ENCODE measurements at regions not wholly inside any gene's neighbourhood (a gene's known extent, or its start where the extent isn't known, plus 50 kb on each side); places are given as distances from the start of the nearest gene placed in this dataset.

GRCh38 chr18:70956554-70956953, 667.7 kb downstream of the SOCS6 start:
- intact Hi-C loops (cut with micrococcal nuclease), result no loop called here
- H3K4me1 ChIP-seq (ENCODE audit: control insufficient read depth in 1 of 2, insufficient read depth in 2 of 2, low read length in 2 of 2), result no peaks in the 10 kb centered on the region
- peaks cover 0 to 15% of the 10 kb centered on the region in 2 experiments; a peak in 2 of 4 replicates for H3K9me3 ChIP-seq (ENCODE audit: control insufficient read depth in 1 of 2, insufficient read depth in 1 of 2, low read depth in 1 of 2, low read length in 2 of 2)
- no peak overlapping the region for H3K27ac ChIP-seq (ENCODE audit: low read depth, low read length)
- H3K9me2 ChIP-seq (ENCODE audit: insufficient read depth), result no peaks in the 10 kb centered on the region
- no peak for TF ChIP-seq JUND (IDR thresholded peaks at IDR 0.05)
- no peak for TF ChIP-seq ATF3 (IDR thresholded peaks at IDR 0.05)
- no peak for TF ChIP-seq ELF1 (IDR thresholded peaks at IDR 0.05; ENCODE audit: borderline replicate concordance, low read depth)
- TF ChIP-seq ZFX (IDR thresholded peaks at IDR 0.05), result no peak
- no peak for TF ChIP-seq EGR1 (IDR thresholded peaks at IDR 0.05; ENCODE audit: low read depth)
- no peak for TF ChIP-seq RAD21 (IDR thresholded peaks at IDR 0.05; ENCODE audit: low read depth)
- TF ChIP-seq POLR2AphosphoS5 (IDR thresholded peaks at IDR 0.05; ENCODE audit: low read depth, low read length), result no peak
- TF ChIP-seq CBX3 (IDR thresholded peaks at IDR 0.05; ENCODE audit: low read depth), result no peak
- no peak for TF ChIP-seq REST (IDR thresholded peaks at IDR 0.05; ENCODE audit: low read depth)
- TF ChIP-seq CTCF (IDR thresholded peaks at IDR 0.05 in 2 of 3, conservative IDR thresholded peaks at IDR 0.05 in 1 of 3; ENCODE audit: borderline replicate concordance in 1 of 3, insufficient read depth in 1 of 3, low read depth in 2 of 3, low read length in 2 of 3), result no peak
- no peak for TF ChIP-seq CEBPB (IDR thresholded peaks at IDR 0.05; ENCODE audit: low read depth)
- no peak for TF ChIP-seq SRF (IDR thresholded peaks at IDR 0.05; ENCODE audit: low read depth)
- no peak for TF ChIP-seq SP1 (IDR thresholded peaks at IDR 0.05; ENCODE audit: low read depth)
- no peak for TF ChIP-seq YY1 (IDR thresholded peaks at IDR 0.05; ENCODE audit: extremely low read depth, insufficient replicate concordance, low read depth, low read length)
- TF ChIP-seq ZBTB33 (IDR thresholded peaks at IDR 0.05; ENCODE audit: extremely low read depth, insufficient replicate concordance, low read length), result no peak
- ChIA-PET CTCF (no interaction called here), POLR2A (no interaction called here), RAD21 (ENCODE audit: low non-redundant PET in 1 of 2, low total read pairs in 2 of 2, uncharacterized antibody in 2 of 2, unreplicated experiment in 2 of 2) (no interaction called here)
- no peak overlapping the region for H3K9ac ChIP-seq (ENCODE audit: low read length)
- no peak overlapping the region for H2AFZ ChIP-seq (ENCODE audit: low read depth, low read length, poor library complexity, severe bottlenecking)
- H3K4me3 ChIP-seq (replicated peaks in 1 of 2; ENCODE audit: low read depth in 1 of 2, low read length in 2 of 2), result no peak overlapping the region
- H3K79me2 ChIP-seq (ENCODE audit: insufficient read depth, low read length), result no peaks in the 10 kb centered on the region
- H3K4me2 ChIP-seq (ENCODE audit: low read length), result no peak overlapping the region
- H3K36me3 ChIP-seq (ENCODE audit: control insufficient read depth in 1 of 2, insufficient read depth in 2 of 2, low read length in 2 of 2), result no peaks in the 10 kb centered on the region
- no peaks in the 10 kb centered on the region for H3K27me3 ChIP-seq (ENCODE audit: insufficient read depth, low read length)
- no peaks in the 10 kb centered on the region for H4K20me1 ChIP-seq (ENCODE audit: insufficient read depth)
- no TSS peak for BruUV-seq (replicated peaks)
- DNase-seq (ENCODE audit: low read depth, low spot score) (no peak), ATAC-seq (no peak)

Measured in HCT116 (cell line).